ENCODE measurements at regions not wholly inside any gene's neighbourhood (a gene's known extent, or its start where the extent isn't known, plus 50 kb on each side); places are given as distances from the start of the nearest gene placed in this dataset.

- no peak overlapping the region for H3K4me3 ChIP-seq (ENCODE audit: low read length)
- no peak overlapping the region for H3K9ac ChIP-seq (ENCODE audit: low read depth, low read length)
- no peaks in the 10 kb centered on the region for H3K4me1 ChIP-seq (ENCODE audit: insufficient read depth, low read length)
Measured at GRCh38 chr3:88416436-88416835, 266.7 kb downstream of the C3orf38 start.

GRCh38 chr3:88418219-88418618 is 268.5 kb downstream of the C3orf38 start:
- H3K36me3 ChIP-seq (ENCODE audit: insufficient read depth, low read depth, low read length) = no peaks in the 10 kb centered on the region
- H3K4me3 ChIP-seq (ENCODE audit: low read length) = no peak overlapping the region
- H3K9ac ChIP-seq (ENCODE audit: low read depth, low read length) = no peak overlapping the region
- H3K27me3 ChIP-seq (ENCODE audit: insufficient read depth, low read length) = no peaks in the 10 kb centered on the region
- H3K27ac ChIP-seq (ENCODE audit: low read length) = no peak overlapping the region
- H3K4me1 ChIP-seq (ENCODE audit: insufficient read depth, low read length) = no peaks in the 10 kb centered on the region
- H3K9me3 ChIP-seq (ENCODE audit: insufficient read depth, low read depth, low read length) = no peaks in the 10 kb centered on the region

More at GRCh38 chr3:88416436-88416835, 266.7 kb downstream of the C3orf38 start:
- Histone ChIP-seq H3K36me3 (ENCODE audit: insufficient read depth, low read depth, low read length) (no peaks in the 10 kb centered on the region), H3K27me3 (ENCODE audit: insufficient read depth, low read length) (no peaks in the 10 kb centered on the region), H3K27ac (ENCODE audit: low read length) (no peak overlapping the region), H3K9me3 (ENCODE audit: insufficient read depth, low read depth, low read length) (no peaks in the 10 kb centered on the region)

GRCh38 chr3:88433568-88433967 is 283.8 kb downstream of the C3orf38 start:
- Histone ChIP-seq H3K4me1 (ENCODE audit: insufficient read depth, low read length) (no peaks in the 10 kb centered on the region), H3K36me3 (ENCODE audit: insufficient read depth, low read depth, low read length) (no peaks in the 10 kb centered on the region), H3K9ac (ENCODE audit: low read depth, low read length) (no peak overlapping the region), H3K4me3 (ENCODE audit: low read length) (no peak overlapping the region), H3K9me3 (ENCODE audit: insufficient read depth, low read depth, low read length) (no peaks in the 10 kb centered on the region), H3K27ac (ENCODE audit: low read length) (no peak overlapping the region), H3K27me3 (ENCODE audit: insufficient read depth, low read length) (no peaks in the 10 kb centered on the region)

- Histone ChIP-seq H3K27me3 (ENCODE audit: insufficient read depth, low read length) (no peaks in the 10 kb centered on the region), H3K27ac (ENCODE audit: low read length) (no peak overlapping the region), H3K36me3 (ENCODE audit: insufficient read depth, low read depth, low read length) (no peaks in the 10 kb centered on the region), H3K9ac (ENCODE audit: low read depth, low read length) (no peak overlapping the region), H3K9me3 (ENCODE audit: insufficient read depth, low read depth, low read length) (no peaks in the 10 kb centered on the region), H3K4me3 (ENCODE audit: low read length) (no peak overlapping the region), H3K4me1 (ENCODE audit: insufficient read depth, low read length) (no peaks in the 10 kb centered on the region)
Measured at GRCh38 chr3:88434001-88434400, 284.2 kb downstream of the C3orf38 start.

DNA sequence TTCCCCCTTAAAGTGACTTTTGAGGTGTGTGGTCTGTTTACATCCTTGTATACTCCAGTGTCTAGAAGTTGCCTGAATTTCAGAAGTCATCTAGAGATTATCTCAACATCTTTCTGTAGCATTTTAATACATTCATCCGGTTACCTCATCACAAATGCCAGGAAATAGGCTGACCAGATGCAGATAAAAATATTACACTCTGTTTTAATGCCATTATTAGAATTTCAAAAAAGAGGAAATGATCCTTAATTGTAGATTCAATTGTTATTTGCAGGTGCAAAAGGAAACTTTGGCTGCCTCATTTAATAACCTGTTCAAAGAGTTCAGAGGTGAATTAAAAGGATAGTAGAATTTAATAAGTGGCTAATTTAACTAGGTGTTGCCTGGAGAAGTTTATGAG is 290.9 kb downstream of the C3orf38 start:
- Histone ChIP-seq H3K4me3 (ENCODE audit: low read length) (no peak overlapping the region), H3K36me3 (ENCODE audit: insufficient read depth, low read depth, low read length) (no peaks in the 10 kb centered on the region), H3K9me3 (ENCODE audit: insufficient read depth, low read depth, low read length) (no peaks in the 10 kb centered on the region), H3K9ac (ENCODE audit: low read depth, low read length) (no peak overlapping the region), H3K27ac (ENCODE audit: low read length) (no peak overlapping the region), H3K4me1 (ENCODE audit: insufficient read depth, low read length) (no peaks in the 10 kb centered on the region), H3K27me3 (ENCODE audit: insufficient read depth, low read length) (no peaks in the 10 kb centered on the region)

GRCh38 chr3:88443066-88443465 is 293.3 kb downstream of the C3orf38 start:
- no peaks in the 10 kb centered on the region for H3K4me1 ChIP-seq (ENCODE audit: insufficient read depth, low read length)
- no peaks in the 10 kb centered on the region for H3K36me3 ChIP-seq (ENCODE audit: insufficient read depth, low read depth, low read length)
- no peak overlapping the region for H3K4me3 ChIP-seq (ENCODE audit: low read length)
- H3K27me3 ChIP-seq (ENCODE audit: insufficient read depth, low read length) = no peaks in the 10 kb centered on the region
- no peak overlapping the region for H3K9ac ChIP-seq (ENCODE audit: low read depth, low read length)
- H3K9me3 ChIP-seq (ENCODE audit: insufficient read depth, low read depth, low read length) = no peaks in the 10 kb centered on the region
- H3K27ac ChIP-seq (ENCODE audit: low read length) = no peak overlapping the region

DNA sequence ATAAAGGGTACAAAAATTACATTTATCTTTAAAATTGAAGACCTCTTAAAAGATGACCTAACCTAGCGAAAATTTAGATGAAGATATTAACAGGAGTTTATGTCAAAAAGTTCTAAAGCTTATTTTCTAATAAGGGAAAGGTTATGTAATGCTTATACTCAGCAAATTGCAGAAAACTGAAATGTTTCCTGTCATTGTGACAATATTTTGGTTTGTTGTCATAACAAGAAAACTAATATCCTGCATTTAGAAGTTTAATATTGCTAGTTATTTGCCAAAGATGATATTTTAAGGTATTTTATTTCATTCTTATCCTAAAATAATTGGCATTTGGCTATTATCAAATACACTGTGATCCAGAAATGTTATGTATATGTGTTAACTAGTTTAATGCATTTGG is 294.5 kb downstream of the C3orf38 start:
- no peak overlapping the region for H3K9ac ChIP-seq (ENCODE audit: low read depth, low read length)
- no peaks in the 10 kb centered on the region for H3K27me3 ChIP-seq (ENCODE audit: insufficient read depth, low read length)
- H3K27ac ChIP-seq (ENCODE audit: low read length) = no peak overlapping the region
- no peaks in the 10 kb centered on the region for H3K4me1 ChIP-seq (ENCODE audit: insufficient read depth, low read length)
- H3K4me3 ChIP-seq (ENCODE audit: low read length) = no peak overlapping the region
- H3K36me3 ChIP-seq (ENCODE audit: insufficient read depth, low read depth, low read length) = no peaks in the 10 kb centered on the region
- H3K9me3 ChIP-seq (ENCODE audit: insufficient read depth, low read depth, low read length) = no peaks in the 10 kb centered on the region

DNA sequence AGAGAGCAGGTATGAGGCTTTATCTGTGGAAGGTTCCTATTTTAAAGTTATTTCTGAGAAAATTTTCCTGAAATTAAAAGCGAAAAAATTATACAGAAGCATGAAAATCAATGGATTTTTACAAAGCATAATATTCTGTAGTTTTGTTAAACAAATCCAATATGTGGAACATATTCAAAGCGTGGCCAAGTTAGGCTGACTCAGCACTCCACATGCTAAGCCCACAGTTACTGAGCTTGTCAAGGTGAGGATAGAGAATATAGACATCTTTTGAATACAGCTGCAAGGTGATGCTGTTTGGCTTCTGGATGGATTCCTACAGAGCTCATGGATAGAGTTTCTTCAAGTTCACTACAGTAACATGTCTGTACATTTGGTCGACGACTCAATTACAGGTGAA is 302.5 kb downstream of the C3orf38 start:
- H3K9me3 ChIP-seq (ENCODE audit: insufficient read depth, low read depth, low read length) = no peaks in the 10 kb centered on the region
- no peak overlapping the region for H3K9ac ChIP-seq (ENCODE audit: low read depth, low read length)
- no peaks in the 10 kb centered on the region for H3K4me1 ChIP-seq (ENCODE audit: insufficient read depth, low read length)
- no peaks in the 10 kb centered on the region for H3K27me3 ChIP-seq (ENCODE audit: insufficient read depth, low read length)
- no peak overlapping the region for H3K27ac ChIP-seq (ENCODE audit: low read length)
- no peaks in the 10 kb centered on the region for H3K36me3 ChIP-seq (ENCODE audit: insufficient read depth, low read depth, low read length)
- no peak overlapping the region for H3K4me3 ChIP-seq (ENCODE audit: low read length)

DNA sequence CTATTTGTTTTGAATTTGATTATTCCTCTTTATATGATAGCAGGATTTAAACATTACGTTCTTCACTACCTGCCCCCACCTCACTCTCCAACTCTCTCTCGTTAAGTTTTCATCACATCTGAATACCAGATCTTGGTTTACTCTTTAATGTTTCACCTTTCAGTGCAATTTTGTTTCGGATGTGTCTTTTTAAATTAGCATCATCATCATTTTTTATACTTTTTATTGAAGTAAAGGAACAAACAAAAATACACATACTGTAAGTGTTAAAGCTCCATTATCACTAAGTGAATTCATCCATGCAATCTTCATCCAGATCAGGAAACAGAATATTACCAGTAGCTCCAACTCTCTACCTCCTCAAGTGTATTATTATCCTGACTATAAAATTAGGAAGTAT is 310.6 kb downstream of the C3orf38 start:
- Histone ChIP-seq H3K27ac (ENCODE audit: low read length) (no peak overlapping the region), H3K36me3 (ENCODE audit: insufficient read depth, low read depth, low read length) (no peaks in the 10 kb centered on the region), H3K9ac (ENCODE audit: low read depth, low read length) (no peak overlapping the region), H3K4me3 (ENCODE audit: low read length) (no peak overlapping the region), H3K27me3 (ENCODE audit: insufficient read depth, low read length) (no peaks in the 10 kb centered on the region), H3K9me3 (ENCODE audit: insufficient read depth, low read depth, low read length) (no peaks in the 10 kb centered on the region), H3K4me1 (ENCODE audit: insufficient read depth, low read length) (no peaks in the 10 kb centered on the region)

- H3K36me3 ChIP-seq (ENCODE audit: insufficient read depth, low read depth, low read length) = no peaks in the 10 kb centered on the region
- no peaks in the 10 kb centered on the region for H3K27me3 ChIP-seq (ENCODE audit: insufficient read depth, low read length)
- H3K9ac ChIP-seq (ENCODE audit: low read depth, low read length) = no peak overlapping the region
- no peaks in the 10 kb centered on the region for H3K4me1 ChIP-seq (ENCODE audit: insufficient read depth, low read length)
- H3K9me3 ChIP-seq (ENCODE audit: insufficient read depth, low read depth, low read length) = no peaks in the 10 kb centered on the region
- H3K4me3 ChIP-seq (ENCODE audit: low read length) = no peak overlapping the region
- H3K27ac ChIP-seq (ENCODE audit: low read length) = no peak overlapping the region
Measured at GRCh38 chr3:88462230-88462629, 312.5 kb downstream of the C3orf38 start.

DNA sequence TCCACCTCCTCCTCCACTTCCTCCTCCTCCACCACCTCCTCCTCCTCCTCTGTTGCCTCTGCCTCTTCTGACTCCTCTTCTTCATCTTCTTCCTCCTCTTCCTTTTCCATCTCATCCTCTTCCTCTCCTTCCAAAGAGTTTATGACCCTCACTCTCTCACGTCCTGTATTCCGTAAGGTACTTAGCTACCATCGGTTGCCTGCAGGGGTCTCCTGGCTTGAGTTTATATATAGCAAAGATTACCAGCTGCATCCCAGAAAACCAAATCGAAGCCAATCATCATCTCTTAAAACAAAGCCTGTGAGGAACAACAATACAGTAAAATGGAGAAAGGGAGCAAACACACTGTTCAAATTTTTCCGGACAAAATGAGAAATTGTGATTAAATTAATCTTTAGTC is 317.4 kb downstream of the C3orf38 start:
- H3K9me3 ChIP-seq (ENCODE audit: insufficient read depth, low read depth, low read length) = no peaks in the 10 kb centered on the region
- H3K36me3 ChIP-seq (ENCODE audit: insufficient read depth, low read depth, low read length) = no peaks in the 10 kb centered on the region
- H3K4me1 ChIP-seq (ENCODE audit: insufficient read depth, low read length) = no peaks in the 10 kb centered on the region
- no peak overlapping the region for H3K4me3 ChIP-seq (ENCODE audit: low read length)
- H3K27me3 ChIP-seq (ENCODE audit: insufficient read depth, low read length) = no peaks in the 10 kb centered on the region
- no peak overlapping the region for H3K27ac ChIP-seq (ENCODE audit: low read length)
- H3K9ac ChIP-seq (ENCODE audit: low read depth, low read length) = no peak overlapping the region

DNA sequence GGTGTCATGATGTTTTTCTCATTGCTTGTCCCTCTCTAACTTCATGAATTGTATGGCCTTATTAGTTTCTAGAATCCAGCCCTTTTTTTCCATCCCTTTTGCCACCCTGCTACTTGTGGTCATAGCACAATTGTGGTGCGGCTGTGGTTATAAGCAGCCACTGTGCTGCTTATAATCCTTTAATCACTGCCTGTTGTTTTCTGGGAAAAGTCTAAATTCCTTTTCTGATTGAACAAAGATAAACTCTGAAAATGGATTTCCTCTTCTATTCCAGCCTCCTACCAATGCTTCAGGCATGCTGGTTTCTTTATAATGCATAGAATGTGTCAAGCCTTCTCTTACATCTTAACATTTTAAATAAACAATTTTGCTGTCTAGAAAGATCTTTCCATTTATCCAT is 319.5 kb downstream of the C3orf38 start:
- Histone ChIP-seq H3K4me3 (ENCODE audit: low read length) (no peak overlapping the region), H3K36me3 (ENCODE audit: insufficient read depth, low read depth, low read length) (no peaks in the 10 kb centered on the region)

DNA sequence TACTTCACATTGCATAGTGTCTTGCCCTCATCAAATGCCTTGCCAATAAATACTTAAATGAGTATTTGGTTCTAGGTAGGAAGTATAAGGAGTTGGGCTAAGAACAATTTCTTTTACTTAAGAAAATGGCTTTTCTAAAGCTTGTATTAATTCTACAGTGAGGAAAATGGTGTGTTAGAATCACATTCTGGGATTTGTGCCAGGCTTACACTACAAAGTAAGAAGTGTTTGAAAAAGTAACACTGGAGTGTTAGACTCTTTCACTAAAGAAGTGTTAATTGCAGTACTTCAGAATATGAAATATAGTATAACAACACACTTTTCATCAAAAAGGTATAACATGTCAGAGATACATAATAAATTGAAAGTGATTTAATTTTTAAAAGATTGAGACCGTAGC is 328.7 kb downstream of the C3orf38 start:
- H3K9ac ChIP-seq (ENCODE audit: low read depth, low read length) = no peak overlapping the region

More for the DNA sequence above, 319.5 kb downstream of the C3orf38 start:
- H3K9ac ChIP-seq (ENCODE audit: low read depth, low read length) = no peak overlapping the region
- H3K27ac ChIP-seq (ENCODE audit: low read length) = no peak overlapping the region
- no peaks in the 10 kb centered on the region for H3K27me3 ChIP-seq (ENCODE audit: insufficient read depth, low read length)
- no peaks in the 10 kb centered on the region for H3K4me1 ChIP-seq (ENCODE audit: insufficient read depth, low read length)
- H3K9me3 ChIP-seq (ENCODE audit: insufficient read depth, low read depth, low read length) = peaks cover 2% of the 10 kb centered on the region

More for the DNA sequence above, 328.7 kb downstream of the C3orf38 start:
- Histone ChIP-seq H3K4me3 (ENCODE audit: low read length) (no peak overlapping the region), H3K4me1 (ENCODE audit: insufficient read depth, low read length) (no peaks in the 10 kb centered on the region; the same call in 1 of the 2 replicates), H3K9me3 (ENCODE audit: insufficient read depth, low read depth, low read length) (peaks cover 7% of the 10 kb centered on the region), H3K36me3 (ENCODE audit: insufficient read depth, low read depth, low read length) (no peaks in the 10 kb centered on the region), H3K27ac (ENCODE audit: low read length) (no peak overlapping the region), H3K27me3 (ENCODE audit: insufficient read depth, low read length) (no peaks in the 10 kb centered on the region)

Data from iPS-20b (cell line).